Omental fat pad (tissue), 3 donors: ENCODE measurements at regions not wholly inside any gene's neighbourhood (a gene's known extent, or its start where the extent isn't known, plus 50 kb on each side); places are given as distances from the start of the nearest gene placed in this dataset. TPM values are rescaled to one million over a fixed set of nuclear protein-coding genes. Genes with fewer than 3 reads are reported as not detected.

Experiments
- ATAC-seq: fragments of 150-250 bp; one replicate; pipeline ENCODE4 v1.9.1; 2016; ENCODE audit warnings: mild to moderate bottlenecking, moderate library complexity; ENCODE audit not compliant: low FRiP score
- DNase-seq: peaks from one replicate; pipeline ENCODE4 v3.0.0-alpha.2; 2019; ENCODE audit warnings: low spot score
- small RNA-seq: library from RNA; depleted of rRNA; stranded (forward); fragments of <200 nt; gene quantifications from one replicate; pipeline ENCODE3, GENCODE V24; 2016
- TF ChIP-seq, protein P1 (sequence below), 3 donors: fragments of 450-650 bp; IDR thresholded peaks; one replicate each; pipeline ENCODE4 v1.5.1; 2016 to 2017; ENCODE audit warnings: antibody characterized with exemption in 3 of 3, mild to moderate bottlenecking in 3 of 3, moderate library complexity in 2 of 3

DNA sequence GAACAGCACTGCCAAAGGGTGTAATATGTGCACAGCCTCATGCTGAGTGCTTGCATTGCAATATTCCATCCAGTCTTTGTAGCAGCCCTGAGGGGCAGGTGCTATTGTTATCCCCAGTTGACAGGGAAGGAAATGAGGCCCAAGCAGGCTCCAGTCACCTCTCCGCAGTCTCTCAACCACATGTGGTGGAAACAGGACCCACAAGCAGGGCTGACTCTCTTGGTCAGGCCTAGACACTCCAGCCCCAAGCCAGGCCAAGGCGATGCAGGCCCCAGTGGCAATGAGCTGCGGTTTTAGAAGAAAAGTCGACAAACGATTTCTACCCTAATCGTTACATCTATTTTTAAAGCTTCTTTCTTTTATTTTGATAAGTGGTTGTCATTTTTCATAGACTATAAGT lies 52.6 kb upstream of the GADD45A start:
- DNase-seq (no peak), ATAC-seq (no peak)
- TF ChIP-seq, protein P1, sequence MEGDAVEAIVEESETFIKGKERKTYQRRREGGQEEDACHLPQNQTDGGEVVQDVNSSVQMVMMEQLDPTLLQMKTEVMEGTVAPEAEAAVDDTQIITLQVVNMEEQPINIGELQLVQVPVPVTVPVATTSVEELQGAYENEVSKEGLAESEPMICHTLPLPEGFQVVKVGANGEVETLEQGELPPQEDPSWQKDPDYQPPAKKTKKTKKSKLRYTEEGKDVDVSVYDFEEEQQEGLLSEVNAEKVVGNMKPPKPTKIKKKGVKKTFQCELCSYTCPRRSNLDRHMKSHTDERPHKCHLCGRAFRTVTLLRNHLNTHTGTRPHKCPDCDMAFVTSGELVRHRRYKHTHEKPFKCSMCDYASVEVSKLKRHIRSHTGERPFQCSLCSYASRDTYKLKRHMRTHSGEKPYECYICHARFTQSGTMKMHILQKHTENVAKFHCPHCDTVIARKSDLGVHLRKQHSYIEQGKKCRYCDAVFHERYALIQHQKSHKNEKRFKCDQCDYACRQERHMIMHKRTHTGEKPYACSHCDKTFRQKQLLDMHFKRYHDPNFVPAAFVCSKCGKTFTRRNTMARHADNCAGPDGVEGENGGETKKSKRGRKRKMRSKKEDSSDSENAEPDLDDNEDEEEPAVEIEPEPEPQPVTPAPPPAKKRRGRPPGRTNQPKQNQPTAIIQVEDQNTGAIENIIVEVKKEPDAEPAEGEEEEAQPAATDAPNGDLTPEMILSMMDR (IDR thresholded peaks at IDR 0.05) = no peak

DNA sequence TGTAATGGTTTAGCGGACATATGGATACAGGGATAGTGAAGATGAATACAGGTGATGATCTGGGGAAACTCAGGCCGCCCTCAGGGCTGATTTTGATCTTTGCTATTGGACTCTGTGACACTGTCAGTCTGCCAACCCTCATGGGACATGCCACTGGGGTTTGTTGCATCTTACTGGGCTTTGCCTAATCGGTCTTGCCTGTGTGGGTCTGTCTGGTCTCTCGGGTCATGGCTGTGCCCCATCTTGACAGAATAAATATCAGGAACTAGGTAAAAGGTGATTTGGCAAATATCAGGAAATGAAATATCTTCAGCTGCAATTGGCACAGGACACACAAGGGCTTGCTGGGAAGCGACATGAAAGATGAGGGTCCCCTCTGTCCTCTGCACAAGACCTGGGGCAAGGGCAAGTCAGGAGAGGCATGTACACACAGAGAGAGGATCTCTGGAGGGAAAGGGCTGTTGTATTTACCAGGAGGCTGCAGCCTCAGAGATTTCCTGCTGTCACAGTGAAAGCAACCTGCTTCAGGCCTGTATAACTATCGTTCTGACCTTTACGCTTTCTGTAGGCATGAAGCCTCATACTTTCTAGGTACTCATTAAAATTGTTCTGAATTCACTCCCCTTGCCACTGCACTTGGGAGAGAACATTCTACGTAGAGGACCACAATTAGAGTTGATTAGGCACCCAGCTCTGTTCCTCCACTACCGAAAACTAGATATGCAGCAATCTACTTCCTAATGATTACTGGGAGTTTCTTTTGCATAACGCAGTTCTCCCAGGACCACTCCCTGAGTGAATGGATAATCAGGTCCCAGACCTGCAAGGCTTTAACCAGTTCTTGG lies 52.0 kb upstream of the GADD45A start:
- DNase-seq = no peak
- TF ChIP-seq, protein P1 (IDR thresholded peaks at IDR 0.05) = no peak
- no peak for ATAC-seq

DNA sequence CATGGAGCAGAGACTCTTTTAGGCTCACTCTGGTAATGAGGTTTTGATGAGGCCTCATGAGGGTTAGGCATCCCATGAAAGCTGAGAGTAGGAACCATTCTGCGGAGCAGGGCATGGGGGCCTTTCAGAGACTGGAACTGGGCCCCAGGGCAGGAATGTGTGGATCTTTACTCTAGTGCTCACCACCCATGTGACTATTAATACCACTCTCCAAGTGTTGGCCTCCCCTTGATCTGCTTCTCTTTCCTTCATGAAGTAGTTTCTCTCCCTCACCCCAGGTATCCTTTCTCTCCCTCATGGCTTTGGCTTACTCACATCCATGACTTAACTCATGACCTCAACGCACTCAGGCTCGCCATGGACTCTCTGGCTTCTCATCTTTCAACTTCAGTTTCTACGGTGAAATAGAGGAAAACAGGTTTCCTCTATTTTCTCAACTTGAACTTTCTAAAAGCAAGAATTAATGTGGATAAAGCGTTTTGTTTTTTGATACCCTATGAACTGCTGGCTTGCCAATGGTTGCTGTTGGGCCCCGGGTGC lies 50.5 kb upstream of the GADD45A start:
- no peak for ATAC-seq
- DNase-seq = no peak
- TF ChIP-seq, protein P1 (IDR thresholded peaks at IDR 0.05) = no peak

DNA sequence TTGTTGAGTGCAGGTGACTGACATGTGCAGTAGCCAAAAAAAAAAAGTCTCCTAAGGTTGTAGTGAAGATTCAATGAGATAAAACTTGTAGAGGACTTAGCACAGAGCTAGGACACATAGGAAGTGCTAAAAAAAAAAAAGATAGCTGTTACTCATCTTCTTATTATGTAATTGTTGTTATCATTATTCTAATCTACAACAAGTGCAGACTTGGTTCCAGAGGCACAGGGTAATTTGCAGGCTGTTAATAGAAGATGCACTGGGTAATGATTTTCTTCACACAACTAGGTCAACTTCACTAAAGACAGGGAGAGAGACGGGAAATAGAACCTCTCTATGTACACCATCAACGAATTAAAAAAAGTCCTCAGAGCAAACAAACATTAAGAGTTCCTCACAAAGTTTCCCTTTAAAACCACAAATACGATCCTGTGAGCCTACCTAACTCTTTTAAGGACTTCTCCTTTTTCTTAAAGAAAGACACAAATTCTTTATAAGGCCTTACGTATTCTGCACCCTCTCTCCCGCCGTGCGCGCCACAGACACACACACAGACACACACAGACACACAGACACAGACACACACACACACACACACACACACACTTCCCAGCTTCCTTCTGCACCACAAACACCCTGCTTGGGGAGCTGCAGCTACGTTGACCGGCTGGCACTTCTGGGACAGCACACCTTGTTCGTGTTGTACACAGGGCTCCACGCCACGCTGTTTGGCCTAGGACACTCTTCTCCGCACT lies 49.8 kb upstream of the GADD45A start:
- TF ChIP-seq, protein P1 (IDR thresholded peaks at IDR 0.05) = no peak
- no peak for DNase-seq
- no peak for ATAC-seq

Small RNA genes in the stretch of these regions (small RNA-seq; reads per million reads assigned to genes)
- gene RNU6-1031P = not detected
